OCI-LY7 (cell line): ENCODE measurements at regions not wholly inside any gene's neighbourhood (a gene's known extent, or its start where the extent isn't known, plus 50 kb on each side); places are given as distances from the start of the nearest gene placed in this dataset.

Experiments used
- BruUV-seq: library from RNA; stranded (reverse); fragments of 400-500 nt; replicated peaks from 2 replicates; lab custom pipeline; 2021; lab: Mats Ljungman, UMichigan
- CTCF ChIA-PET: fragments of 300-600 bp; sonication (Branson Sonifier 250); formaldehyde crosslinking; loops from one replicate; lab custom pipeline; 2022; ENCODE audit warnings: antibody characterized with exemption; ENCODE audit not compliant: unreplicated experiment; lab: Charles Lee
- POLR2A ChIA-PET: fragments of 300-600 bp; sonication (Branson Sonifier 250); formaldehyde crosslinking; loops from one replicate; lab custom pipeline; 2022; ENCODE audit warnings: antibody characterized with exemption; lab: Charles Lee
- DNase-seq: peaks from one replicate; pipeline ENCODE4 v3.0.0-alpha.2; 2015; ENCODE audit warnings: low spot score
- H2AFZ ChIP-seq: fragments of 200-600 bp; sonication (generic), shearing (Covaris generic); 2 replicates; pipeline ENCODE4 v1.6.1; 2014; ENCODE audit warnings: mild to moderate bottlenecking, antibody characterized with exemption, low read length, moderate library complexity
- H3K27ac ChIP-seq: fragments of 200-600 bp; sonication (generic); 2 replicates; pipeline ENCODE4 v1.5.1; 2014; ENCODE audit warnings: mixed run types, low read depth, mild to moderate bottlenecking, moderate library complexity, low read length, inconsistent platforms; ENCODE audit not compliant: poor library complexity, severe bottlenecking
- H3K36me3 ChIP-seq: fragments of 200-600 bp; sonication (generic); 2 replicates; pipeline ENCODE4 v1.6.1; 2014; ENCODE audit warnings: mild to moderate bottlenecking, antibody characterized with exemption, low read length, moderate library complexity, mixed read lengths; ENCODE audit not compliant: insufficient read depth
- H3K4me1 ChIP-seq: fragments of 200-600 bp; sonication (generic); 2 replicates; pipeline ENCODE4 v1.5.1; 2014; ENCODE audit warnings: mild to moderate bottlenecking, low read length; ENCODE audit not compliant: insufficient read depth, poor library complexity, severe bottlenecking
- H3K4me2 ChIP-seq: fragments of 200-600 bp; sonication (generic); 2 replicates; pipeline ENCODE4 v1.6.1; 2014; ENCODE audit warnings: mild to moderate bottlenecking, low read length
- H3K4me3 ChIP-seq: fragments of 200-600 bp; sonication (generic); 2 replicates; pipeline ENCODE4 v1.5.1; 2014; ENCODE audit warnings: mild to moderate bottlenecking, low read depth, low read length; ENCODE audit not compliant: poor library complexity, severe bottlenecking
- H3K79me2 ChIP-seq: fragments of 200-600 bp; sonication (generic); 2 replicates; pipeline ENCODE4 v1.6.1; 2016; ENCODE audit warnings: low read depth, mild to moderate bottlenecking, low read length, moderate library complexity, mixed read lengths; ENCODE audit not compliant: insufficient read depth
- H3K9me2 ChIP-seq: fragments of 200-600 bp; sonication (generic); 2 replicates; pipeline ENCODE4 v1.6.1; 2016; ENCODE audit warnings: mild to moderate bottlenecking, low read length, mixed read lengths; ENCODE audit not compliant: insufficient read depth
- H3K9me3 ChIP-seq: fragments of 200-600 bp; sonication (generic); 2 replicates; pipeline ENCODE4 v1.6.1; 2014; ENCODE audit warnings: mild to moderate bottlenecking, mixed run types, low read length, mixed read lengths
- H4K20me1 ChIP-seq: fragments of 200-600 bp; sonication (generic); 2 replicates; pipeline ENCODE4 v1.6.1; 2014; ENCODE audit warnings: mild to moderate bottlenecking, antibody characterized with exemption, low read length, moderate library complexity, mixed read lengths; ENCODE audit not compliant: insufficient read depth
- CTCF ChIP-seq: fragments of 200-600 bp; sonication (generic); conservative IDR thresholded peaks from 2 replicates; pipeline ENCODE4 v1.5.1; 2014; ENCODE audit warnings: mild to moderate bottlenecking, antibody characterized with exemption, low read length, moderate library complexity, mixed read lengths
- EZH2phosphoT487 ChIP-seq: fragments of 200-600 bp; sonication (generic); IDR thresholded peaks from 2 replicates; pipeline ENCODE4 v1.6.1; 2018; ENCODE audit warnings: low read depth, borderline replicate concordance, mild to moderate bottlenecking, mixed run types, antibody characterized with exemption, low read length, moderate library complexity, mixed read lengths
- intact Hi-C: fragments of 100-400 bp; cut with micrococcal nuclease; formaldehyde crosslinking; loops from one replicate; pipeline ENCODE4 v1.10.0; 2022; ENCODE audit not compliant: unreplicated experiment

- CTCF ChIA-PET: no interaction called here
Measured at GRCh38 chr18:27847412-27847811, 329.5 kb downstream of the CDH2 start.

GRCh38 chr18:27845897-27846296 is 331.0 kb downstream of the CDH2 start:
- Histone ChIP-seq H2AFZ (no peak overlapping the region), H4K20me1 (no peaks in the 10 kb centered on the region), H3K4me3 (no peak overlapping the region), H3K4me2 (no peak overlapping the region), H3K79me2 (no peaks in the 10 kb centered on the region), H3K27ac (no peak overlapping the region), H3K36me3 (no peaks in the 10 kb centered on the region), H3K9me2 (no peaks in the 10 kb centered on the region), H3K9me3 (no peaks in the 10 kb centered on the region), H3K4me1 (no peaks in the 10 kb centered on the region)
- no peak for DNase-seq
- ChIA-PET CTCF (no interaction called here), POLR2A (interaction anchor here (0.5 kb wide), 1 partner anchor 26 kb away, joined by 5 read pairs; no protein-coding TSS in a partner anchor)
- TF ChIP-seq CTCF (no peak), EZH2phosphoT487 (no peak)
- intact Hi-C loops: no loop called here
- BruUV-seq: no TSS peak

More at GRCh38 chr18:27847412-27847811, 329.5 kb downstream of the CDH2 start:
- Histone ChIP-seq H3K4me1 (no peaks in the 10 kb centered on the region), H3K4me2 (no peak overlapping the region), H3K36me3 (no peaks in the 10 kb centered on the region), H2AFZ (no peak overlapping the region), H3K9me3 (no peaks in the 10 kb centered on the region), H3K27ac (no peak overlapping the region), H4K20me1 (no peaks in the 10 kb centered on the region), H3K79me2 (no peaks in the 10 kb centered on the region), H3K9me2 (no peaks in the 10 kb centered on the region), H3K4me3 (no peak overlapping the region)
- TF ChIP-seq EZH2phosphoT487 (no peak), CTCF (no peak)
- intact Hi-C loops: no loop called here
- DNase-seq: no peak
- BruUV-seq: no TSS peak
- POLR2A ChIA-PET: interaction anchor here (0.5 kb wide), 1 partner anchor 630 kb away, joined by 3 read pairs; no protein-coding TSS in a partner anchor
